ENCODE measurements at regions not wholly inside any gene's neighbourhood (a gene's known extent, or its start where the extent isn't known, plus 50 kb on each side); places are given as distances from the start of the nearest gene placed in this dataset.

GRCh38 chr12:84627593-84627992 lies 285.0 kb downstream of the SLC6A15 start:
- no peaks in the 10 kb centered on the region for H4K20me1 ChIP-seq (ENCODE audit: insufficient read depth, low read length)
- DNase-seq = no peak
- no peaks in the 10 kb centered on the region for H3K79me2 ChIP-seq (ENCODE audit: insufficient read depth, low read length)
- no peaks in the 10 kb centered on the region for H3K4me1 ChIP-seq (ENCODE audit: insufficient read depth, low read length)
- no peak overlapping the region for H3K27ac ChIP-seq (ENCODE audit: low read length)
- no peaks in the 10 kb centered on the region for H3K36me3 ChIP-seq (ENCODE audit: insufficient read depth, low read length)
- TF ChIP-seq EZH2 (IDR thresholded peaks at IDR 0.05; ENCODE audit: borderline replicate concordance, low read depth, low read length, severe bottlenecking) = no peak
- no peak for TF ChIP-seq CTCF (IDR thresholded peaks at IDR 0.05; ENCODE audit: borderline replicate concordance, extremely low read depth, low read length, poor library complexity, severe bottlenecking)
- H3K9ac ChIP-seq (ENCODE audit: low read depth, low read length) = no peak overlapping the region
- H3K27me3 ChIP-seq (ENCODE audit: insufficient read depth, low read length, poor library complexity) = no peaks in the 10 kb centered on the region
- H3K4me2 ChIP-seq (ENCODE audit: insufficient read depth, low read length) = no peak overlapping the region
- no peak for ATAC-seq (ENCODE audit: insufficient read depth, low read depth)
- no peak overlapping the region for H3K4me3 ChIP-seq (ENCODE audit: low read depth in 1 of 2, low read length in 2 of 2)
- H2AFZ ChIP-seq (ENCODE audit: low read depth, low read length) = no peak overlapping the region
- H3K9me3 ChIP-seq (ENCODE audit: insufficient read depth, low read length, severe bottlenecking) = no peaks in the 10 kb centered on the region

GRCh38 chr12:84624601-84625000 lies 288.0 kb downstream of the SLC6A15 start:
- no peak overlapping the region for H3K9ac ChIP-seq (ENCODE audit: low read depth, low read length)
- no peaks in the 10 kb centered on the region for H3K4me1 ChIP-seq (ENCODE audit: insufficient read depth, low read length)
- ATAC-seq (ENCODE audit: insufficient read depth, low read depth) = no peak

GRCh38 chr12:84619053-84619571 lies 293.5 kb downstream of the SLC6A15 start:
- no peaks in the 10 kb centered on the region for H3K4me1 ChIP-seq (ENCODE audit: insufficient read depth, low read length)
- no peaks in the 10 kb centered on the region for H3K79me2 ChIP-seq (ENCODE audit: insufficient read depth, low read length)
- no peak overlapping the region for H3K9ac ChIP-seq (ENCODE audit: low read depth, low read length)
- H4K20me1 ChIP-seq (ENCODE audit: insufficient read depth, low read length) = no peaks in the 10 kb centered on the region
- DNase-seq (no peak), ATAC-seq (ENCODE audit: insufficient read depth, low read depth) (no peak)
- H3K4me3 ChIP-seq (ENCODE audit: low read depth in 1 of 2, low read length in 2 of 2) = no peak overlapping the region
- no peaks in the 10 kb centered on the region for H3K27me3 ChIP-seq (ENCODE audit: insufficient read depth, low read length, poor library complexity)
- TF ChIP-seq CTCF (IDR thresholded peaks at IDR 0.05; ENCODE audit: borderline replicate concordance, extremely low read depth, low read length, poor library complexity, severe bottlenecking) (no peak), EZH2 (IDR thresholded peaks at IDR 0.05; ENCODE audit: borderline replicate concordance, low read depth, low read length, severe bottlenecking) (no peak)
- no peak overlapping the region for H3K27ac ChIP-seq (ENCODE audit: low read length)
- H3K36me3 ChIP-seq (ENCODE audit: insufficient read depth, low read length) = no peaks in the 10 kb centered on the region
- no peaks in the 10 kb centered on the region for H3K9me3 ChIP-seq (ENCODE audit: insufficient read depth, low read length, severe bottlenecking)
- no peak overlapping the region for H2AFZ ChIP-seq (ENCODE audit: low read depth, low read length)
- no peak overlapping the region for H3K4me2 ChIP-seq (ENCODE audit: insufficient read depth, low read length)

More at GRCh38 chr12:84624601-84625000, 288.0 kb downstream of the SLC6A15 start:
- no peaks in the 10 kb centered on the region for H3K79me2 ChIP-seq (ENCODE audit: insufficient read depth, low read length)
- H3K4me3 ChIP-seq (ENCODE audit: low read depth in 1 of 2, low read length in 2 of 2) = no peak overlapping the region
- no peaks in the 10 kb centered on the region for H3K36me3 ChIP-seq (ENCODE audit: insufficient read depth, low read length)
- H4K20me1 ChIP-seq (ENCODE audit: insufficient read depth, low read length) = no peaks in the 10 kb centered on the region
- no peak for DNase-seq
- H2AFZ ChIP-seq (ENCODE audit: low read depth, low read length) = no peak overlapping the region
- TF ChIP-seq CTCF (IDR thresholded peaks at IDR 0.05; ENCODE audit: borderline replicate concordance, extremely low read depth, low read length, poor library complexity, severe bottlenecking) (no peak), EZH2 (IDR thresholded peaks at IDR 0.05; ENCODE audit: borderline replicate concordance, low read depth, low read length, severe bottlenecking) (no peak)
- no peak overlapping the region for H3K4me2 ChIP-seq (ENCODE audit: insufficient read depth, low read length)
- no peaks in the 10 kb centered on the region for H3K9me3 ChIP-seq (ENCODE audit: insufficient read depth, low read length, severe bottlenecking)
- no peak overlapping the region for H3K27ac ChIP-seq (ENCODE audit: low read length)
- H3K27me3 ChIP-seq (ENCODE audit: insufficient read depth, low read length, poor library complexity) = no peaks in the 10 kb centered on the region

All from DND-41 (cell line).